ENCODE measurements at regions not wholly inside any gene's neighbourhood (a gene's known extent, or its start where the extent isn't known, plus 50 kb on each side); places are given as distances from the start of the nearest gene placed in this dataset.

DNA sequence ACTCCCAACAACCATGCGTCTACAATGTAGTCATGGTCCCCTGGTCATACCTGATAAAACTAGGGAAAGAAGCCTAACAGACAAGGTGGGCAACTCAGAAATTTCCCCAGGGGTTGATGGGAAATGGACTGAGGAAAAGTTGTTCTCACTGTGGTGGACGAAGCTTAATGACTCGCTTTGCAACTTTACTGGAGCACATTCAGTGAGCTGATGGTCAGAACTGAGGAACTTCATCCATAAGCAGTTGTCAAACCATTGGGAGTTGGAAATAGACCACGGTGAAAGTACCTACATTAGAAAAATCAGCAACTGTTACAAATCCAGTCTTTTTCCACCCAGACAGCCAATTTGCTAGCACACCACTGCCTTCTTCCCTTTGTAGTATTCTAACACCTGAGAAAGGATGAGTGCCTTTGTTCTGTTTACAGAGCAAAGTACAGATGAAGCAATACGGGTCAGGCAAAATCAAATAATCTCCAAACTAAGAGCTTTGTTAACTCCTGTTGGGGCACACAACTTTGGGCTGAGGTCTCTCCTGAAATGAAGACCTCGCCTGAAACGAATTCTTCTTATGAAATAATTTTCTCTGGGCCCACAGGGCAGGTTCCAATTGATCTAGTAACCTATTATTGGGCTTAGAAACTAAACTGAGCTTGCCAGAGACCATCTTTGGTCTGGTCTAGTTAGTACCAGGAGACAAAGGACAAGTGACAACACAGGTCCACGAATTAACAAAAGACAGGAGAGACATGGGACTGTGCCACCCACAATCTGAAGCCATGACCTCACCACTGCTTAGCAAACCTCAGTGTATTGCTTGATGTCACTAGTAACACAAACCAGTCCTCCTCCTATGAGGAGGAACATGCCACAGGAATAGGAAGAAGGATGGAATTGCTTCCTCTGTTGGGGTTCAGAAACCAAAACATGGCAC is 58.9 kb upstream of the NFKB1 start:
- DNase-seq, result no peak

- no peak for DNase-seq
These were observed 56.4 kb upstream of the NFKB1 start for GRCh38 chr4:102444752-102445151.

GRCh38 chr4:102445213-102445612 is 55.9 kb upstream of the NFKB1 start:
- DNase-seq, result no peak

DNA sequence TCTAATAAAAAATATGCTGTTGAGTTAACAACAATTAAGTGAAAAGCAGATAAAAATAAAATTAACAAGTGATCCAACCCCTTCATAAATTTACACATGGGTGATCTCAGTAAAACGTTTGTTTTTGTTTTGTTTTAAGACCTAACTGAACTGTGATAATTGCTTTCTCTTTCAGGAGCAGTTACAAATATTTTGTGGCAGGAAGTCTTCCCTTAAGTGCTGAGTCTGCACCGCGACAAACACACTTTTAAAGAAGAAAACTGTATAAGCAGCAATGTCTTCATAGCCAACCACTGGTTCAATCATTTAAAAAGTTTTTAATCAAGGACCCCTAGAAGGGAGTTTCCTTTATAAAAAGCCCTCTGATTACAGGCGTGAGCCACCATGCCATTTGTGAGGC is 53.7 kb upstream of the NFKB1 start:
- no peak for DNase-seq

GRCh38 chr4:102449751-102450352 is 51.3 kb upstream of the NFKB1 start:
- DNase-seq, result peak; percentile 54

- DNase-seq, result no peak
These were observed 49.9 kb upstream of the NFKB1 start for GRCh38 chr4:102451266-102451665.

Data from left kidney (tissue), 1 donor.